GM18511 (cell line): ENCODE measurements at regions not wholly inside any gene's neighbourhood (a gene's known extent, or its start where the extent isn't known, plus 50 kb on each side); places are given as distances from the start of the nearest gene placed in this dataset.
"Not testable (repeated sequence)": the region's sequence is repeated elsewhere in the genome, so short reads cannot be mapped to it uniquely, and the experiment has no call there.

Experiments
- ATAC-seq: cut with Tn5 transposase; IDR thresholded peaks from one replicate; pipeline ENCODE4 v1.9.1; 2021; ENCODE audit warnings: mild to moderate bottlenecking, moderate library complexity; ENCODE audit not compliant: unreplicated experiment

GRCh38 chr1:235059221-235059620 lies 69.4 kb downstream of the TOMM20 start:
- ATAC-seq: no peak

DNA sequence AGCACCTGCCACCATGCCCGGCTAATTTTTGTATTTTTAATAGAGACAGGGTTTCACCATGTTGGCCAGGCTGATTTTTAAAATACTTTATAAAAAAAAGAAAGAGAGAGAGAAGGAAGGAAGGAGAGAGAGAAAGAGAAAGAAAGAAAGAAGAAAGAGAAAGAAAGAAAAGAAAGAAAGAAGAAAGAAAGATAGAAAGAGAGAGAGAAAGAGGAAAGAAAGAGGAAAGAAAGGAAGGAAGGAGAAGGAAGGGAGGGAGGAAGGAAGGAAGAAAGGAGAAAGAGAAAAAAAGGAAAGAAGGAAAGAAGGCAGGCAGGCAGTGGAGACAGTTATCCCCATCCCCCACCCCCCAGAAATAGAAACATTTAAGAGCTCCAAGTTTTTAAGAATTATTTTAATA lies 69.9 kb downstream of the TOMM20 start:
- ATAC-seq: no peak

DNA sequence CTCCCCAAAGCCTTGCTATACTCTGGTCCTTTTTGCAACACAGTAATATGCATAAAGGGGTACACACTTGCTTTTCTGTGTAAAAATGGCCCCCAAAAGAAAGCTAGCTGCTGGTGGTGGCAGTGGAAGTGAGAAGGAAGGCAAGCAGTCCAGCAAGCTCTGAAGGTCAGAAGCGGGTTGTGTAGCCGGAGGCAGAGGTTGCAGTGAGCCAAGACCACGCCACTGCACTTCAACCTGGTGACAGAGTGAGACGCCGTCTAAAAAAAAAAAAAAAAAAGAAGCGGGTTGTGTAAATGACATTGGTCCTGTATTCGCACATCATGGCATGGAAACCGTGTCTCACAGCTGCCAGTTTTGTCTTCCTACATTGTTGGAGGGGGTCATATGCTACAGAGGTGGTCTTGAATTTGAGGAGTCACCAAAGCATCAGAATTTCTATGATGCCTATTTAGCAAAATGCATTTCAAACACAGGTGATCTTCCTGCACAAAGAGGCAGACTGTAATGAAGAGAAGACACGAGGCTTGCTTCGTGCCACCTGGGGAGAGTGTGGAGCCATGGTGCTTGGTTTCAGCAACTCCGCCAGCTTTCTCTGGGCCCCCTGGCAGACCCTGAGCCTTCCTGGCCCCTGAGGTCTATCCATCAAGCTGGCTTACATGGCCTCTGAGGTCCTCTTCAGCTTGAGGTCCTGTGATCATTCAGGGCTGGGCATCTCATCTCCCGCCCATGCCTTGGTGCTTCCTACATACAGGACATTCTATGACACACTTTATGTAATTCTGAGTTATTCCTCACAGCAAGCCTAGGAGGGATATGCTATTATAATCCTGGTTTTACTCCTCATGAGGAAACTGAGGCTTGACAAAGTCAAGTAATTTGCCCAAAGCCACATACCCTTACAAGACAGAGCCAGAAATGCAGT lies 71.0 kb downstream of the TOMM20 start:
- ATAC-seq: no peak

GRCh38 chr1:235056937-235057336 lies 71.7 kb downstream of the TOMM20 start:
- no peak for ATAC-seq

GRCh38 chr1:235054936-235055335 lies 73.7 kb downstream of the TOMM20 start:
- ATAC-seq: no peak

DNA sequence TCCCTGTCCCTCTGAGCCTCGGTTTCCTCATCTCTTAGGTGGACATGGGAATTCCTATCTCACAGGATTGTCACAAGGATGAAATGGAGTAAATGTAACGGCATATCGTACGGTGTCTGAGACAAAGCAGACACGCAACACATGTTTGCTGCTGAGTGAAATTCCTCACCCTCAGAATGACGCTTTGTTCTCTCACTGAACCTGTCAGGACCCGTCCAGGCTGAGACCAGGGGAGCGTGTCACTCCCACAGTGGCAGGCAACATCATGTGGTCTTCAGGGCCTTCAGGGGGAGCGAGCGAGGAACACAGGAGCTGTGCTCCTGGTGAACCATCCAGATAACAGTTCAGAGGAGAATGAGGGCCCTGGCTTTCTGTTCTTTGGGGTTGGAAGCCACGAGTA lies 74.2 kb downstream of the TOMM20 start:
- ATAC-seq: no peak

GRCh38 chr1:235052067-235053008 lies 76.3 kb downstream of the TOMM20 start:
- ATAC-seq: no peak

GRCh38 chr1:235051521-235051920 lies 77.1 kb downstream of the TOMM20 start:
- ATAC-seq: no peak

DNA sequence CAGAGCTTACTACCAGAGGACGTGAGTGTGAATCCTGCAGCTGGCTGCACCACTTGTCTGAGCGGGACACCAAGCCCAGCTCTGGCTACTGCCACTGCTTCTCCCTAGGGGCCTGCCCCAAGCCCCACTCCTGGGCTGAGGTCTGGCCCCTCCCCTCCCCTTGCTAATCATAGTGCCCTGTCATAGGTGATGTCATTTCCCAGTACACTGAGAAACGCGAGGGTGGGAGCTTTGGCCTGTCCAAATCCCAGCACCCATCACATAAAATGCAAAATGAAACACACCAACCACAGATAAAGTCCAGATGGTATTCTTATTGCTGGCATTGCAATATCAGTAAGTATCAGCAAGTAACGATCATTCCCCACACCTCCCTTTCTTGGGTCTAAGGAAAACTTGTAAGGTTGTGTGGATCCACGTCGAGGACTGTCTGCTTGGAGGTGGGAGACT lies 77.7 kb downstream of the TOMM20 start:
- ATAC-seq: peak; percentile 56

- ATAC-seq: not testable (repeated sequence)
These were observed 78.8 kb downstream of the TOMM20 start for GRCh38 chr1:235049716-235050378.

- ATAC-seq: no peak
These were observed 79.4 kb downstream of the TOMM20 start for GRCh38 chr1:235049217-235049616.

DNA sequence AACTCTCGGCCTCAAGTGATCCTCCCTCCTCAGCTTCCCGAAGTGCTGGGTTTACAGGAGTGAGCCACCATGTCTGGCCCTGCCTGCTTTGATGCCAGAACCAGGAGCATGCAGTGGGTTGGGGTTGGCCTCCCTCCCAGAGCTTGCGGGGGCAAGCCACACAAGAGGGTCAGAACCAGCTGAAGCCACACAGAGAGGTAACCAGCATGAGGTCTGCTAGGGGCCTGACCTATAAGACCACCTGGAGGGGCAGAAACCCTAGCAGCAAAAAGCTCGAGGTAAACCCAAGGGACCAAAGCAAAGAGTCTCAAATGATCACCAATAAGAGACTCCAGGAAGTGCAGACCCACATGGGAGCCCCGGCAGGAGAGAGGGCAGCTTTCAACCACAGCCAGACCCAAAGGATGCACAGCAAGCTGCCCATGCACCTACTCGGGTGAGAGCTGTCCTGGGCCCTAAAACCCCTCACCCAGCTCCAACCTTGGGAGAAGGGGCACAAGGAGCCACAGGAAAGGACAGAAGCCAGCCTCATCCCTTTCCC lies 81.2 kb downstream of the TOMM20 start:
- no peak for ATAC-seq

DNA sequence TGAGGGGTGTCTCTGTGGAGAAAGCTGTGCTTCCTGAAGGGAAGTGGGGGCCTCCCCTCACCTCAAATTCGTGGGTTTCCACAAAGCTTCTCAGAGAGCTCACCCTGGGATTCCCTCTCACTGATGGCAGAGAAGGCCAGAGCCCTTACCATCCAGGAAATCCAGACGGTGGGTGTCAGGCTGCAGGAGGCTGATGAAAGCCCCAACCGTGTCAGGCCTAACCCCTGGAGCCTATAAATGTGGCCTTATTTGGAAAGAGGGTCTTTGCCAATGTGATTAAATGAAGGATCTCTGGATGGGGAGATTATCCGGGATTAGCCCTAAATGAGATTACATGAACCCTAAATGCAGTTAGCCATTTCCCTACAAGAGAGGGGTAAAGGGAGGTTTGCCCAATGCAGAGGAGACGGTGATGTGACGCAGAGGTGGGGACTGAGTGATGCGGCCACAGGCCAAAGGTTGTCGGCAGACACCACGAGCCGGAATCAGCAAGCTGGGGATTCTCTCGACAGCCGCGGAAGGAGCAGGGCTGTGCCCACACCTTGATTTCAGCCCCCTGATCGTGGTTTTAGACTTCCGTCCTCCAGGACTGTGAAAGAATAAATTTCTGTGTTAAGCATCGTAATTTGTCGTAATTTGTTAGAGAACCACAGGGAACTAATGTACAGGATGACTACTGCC lies 82.6 kb downstream of the TOMM20 start:
- ATAC-seq: no peak

DNA sequence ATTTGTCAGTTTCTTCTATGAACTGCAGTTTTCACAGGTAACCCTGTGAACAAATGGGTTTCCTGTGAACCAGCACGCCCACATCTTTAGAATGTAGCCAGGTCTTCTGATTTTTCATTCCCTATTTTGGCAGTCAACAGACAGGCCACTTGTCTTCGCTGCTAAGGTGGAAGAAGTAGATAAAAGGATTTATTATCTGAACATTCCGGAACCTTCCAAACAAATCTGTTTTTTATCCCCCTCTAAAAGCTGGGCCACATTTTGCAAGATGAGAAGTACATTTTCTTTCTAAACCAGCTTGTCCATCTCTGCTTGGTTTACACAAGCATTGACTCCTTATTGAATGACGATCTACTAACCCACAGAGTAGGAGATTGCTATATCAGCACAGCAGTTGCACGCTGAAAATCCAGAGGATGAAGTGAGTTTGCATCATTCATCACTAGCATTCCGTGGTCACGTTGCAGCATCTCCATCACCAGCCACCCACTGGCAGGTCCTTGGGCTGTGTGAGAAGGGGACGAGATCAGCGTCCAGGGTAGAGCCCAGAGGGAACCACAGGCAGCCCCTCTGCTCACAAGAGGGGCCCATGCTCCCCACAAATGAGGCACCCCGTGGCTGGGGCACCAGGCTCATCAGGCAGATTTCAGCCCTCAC lies 83.5 kb downstream of the TOMM20 start:
- ATAC-seq: no peak

GRCh38 chr1:235043234-235043633 lies 85.4 kb downstream of the TOMM20 start:
- ATAC-seq: no peak

DNA sequence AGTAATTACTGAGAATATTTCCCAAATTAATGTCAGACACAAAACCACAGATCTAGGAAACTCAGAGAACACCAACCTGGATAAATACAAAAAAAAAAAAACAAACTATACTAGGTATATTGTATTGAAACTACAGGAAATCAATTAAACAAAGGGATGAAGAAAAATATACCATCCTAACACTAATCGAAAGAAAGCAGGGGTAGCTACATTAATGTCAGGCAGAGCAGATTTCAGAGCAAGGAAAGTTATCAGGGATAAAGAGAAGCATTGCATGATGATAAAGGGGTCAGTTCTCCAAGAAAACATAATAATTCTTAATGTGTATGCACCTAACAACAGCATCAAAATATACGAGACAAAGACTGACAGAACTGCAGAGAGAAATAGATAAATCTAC lies 89.9 kb downstream of the TOMM20 start:
- ATAC-seq: no peak

GRCh38 chr1:235035928-235036327 lies 92.7 kb downstream of the TOMM20 start:
- no peak for ATAC-seq

- no peak for ATAC-seq
These were observed 97.6 kb downstream of the TOMM20 start for GRCh38 chr1:235030919-235031596.

GRCh38 chr1:235027862-235028250 lies 100.8 kb downstream of the TOMM20 start:
- no peak for ATAC-seq
